Erythroblast (primary cell): ENCODE measurements at regions not wholly inside any gene's neighbourhood (a gene's known extent, or its start where the extent isn't known, plus 50 kb on each side); places are given as distances from the start of the nearest gene placed in this dataset.

Experiments
- GATA1 ChIP-seq: IDR thresholded peaks from 2 replicates; pipeline ENCODE4 v1.6.1; 2011; ENCODE audit warnings: low read depth, mild to moderate bottlenecking, control low read depth, low read length, moderate library complexity
- POLR2A ChIP-seq: IDR thresholded peaks from 2 replicates; pipeline ENCODE4 v1.6.1; 2011; ENCODE audit warnings: mild to moderate bottlenecking, low read length

DNA sequence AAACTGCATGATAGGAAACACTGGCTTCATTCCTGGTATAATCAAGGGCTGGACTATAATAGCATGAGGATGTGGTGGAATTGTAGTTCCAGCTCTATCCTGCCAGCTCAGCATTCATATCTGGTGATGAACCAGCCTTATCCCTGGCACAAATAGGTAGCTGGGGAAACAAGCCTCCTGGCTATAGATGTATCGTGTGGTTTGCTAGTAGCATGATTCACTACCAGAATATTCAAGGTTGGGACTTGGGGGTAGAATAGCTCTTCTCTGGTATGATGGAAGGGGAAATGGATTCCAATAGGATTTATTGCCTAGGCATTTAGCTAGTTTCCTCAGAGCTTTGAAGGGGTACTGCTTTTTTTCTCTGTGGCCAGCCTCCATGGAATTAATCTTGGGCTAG is 532.8 kb downstream of the FBXO15 start:
- no peak for TF ChIP-seq POLR2A
- TF ChIP-seq GATA1, result no peak
